WTC11 (cell line): ENCODE measurements at regions not wholly inside any gene's neighbourhood (a gene's known extent, or its start where the extent isn't known, plus 50 kb on each side); places are given as distances from the start of the nearest gene placed in this dataset.

Experiments used
- ZNF121 ChIP-seq: sonication (generic); formaldehyde crosslinking; IDR thresholded peaks from 2 replicates; pipeline ENCODE4 v1.8.0; 2023; ENCODE audit warnings: missing genetic modification reagents
- TF ChIP-seq, protein P1 (sequence below): fragments of 200-600 bp; IDR thresholded peaks from 2 replicates; pipeline ENCODE4 v1.8.0; 2022; ENCODE audit warnings: antibody characterized with exemption

DNA sequence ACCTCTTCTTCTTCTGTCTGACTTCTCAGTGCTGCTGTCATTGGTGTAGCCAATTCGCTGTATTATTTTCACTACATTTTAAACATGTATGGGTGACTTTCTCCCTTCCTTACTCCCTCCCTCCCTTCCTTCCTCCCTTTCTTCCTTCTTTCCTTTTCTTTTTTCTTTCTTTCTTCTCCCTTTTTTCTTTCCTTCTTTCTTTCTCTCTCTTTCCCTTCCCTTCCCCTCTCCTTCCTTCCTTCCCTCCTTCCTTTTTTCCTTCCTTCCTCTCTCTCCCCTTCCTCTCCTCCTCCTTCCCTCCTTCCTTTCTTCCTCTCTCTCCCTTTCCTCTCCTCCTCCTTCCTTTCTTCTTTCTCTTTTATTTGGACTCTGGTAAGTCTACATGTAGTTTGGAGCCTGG, 240.8 kb downstream of the GATA3 start:
- TF ChIP-seq, protein P1, sequence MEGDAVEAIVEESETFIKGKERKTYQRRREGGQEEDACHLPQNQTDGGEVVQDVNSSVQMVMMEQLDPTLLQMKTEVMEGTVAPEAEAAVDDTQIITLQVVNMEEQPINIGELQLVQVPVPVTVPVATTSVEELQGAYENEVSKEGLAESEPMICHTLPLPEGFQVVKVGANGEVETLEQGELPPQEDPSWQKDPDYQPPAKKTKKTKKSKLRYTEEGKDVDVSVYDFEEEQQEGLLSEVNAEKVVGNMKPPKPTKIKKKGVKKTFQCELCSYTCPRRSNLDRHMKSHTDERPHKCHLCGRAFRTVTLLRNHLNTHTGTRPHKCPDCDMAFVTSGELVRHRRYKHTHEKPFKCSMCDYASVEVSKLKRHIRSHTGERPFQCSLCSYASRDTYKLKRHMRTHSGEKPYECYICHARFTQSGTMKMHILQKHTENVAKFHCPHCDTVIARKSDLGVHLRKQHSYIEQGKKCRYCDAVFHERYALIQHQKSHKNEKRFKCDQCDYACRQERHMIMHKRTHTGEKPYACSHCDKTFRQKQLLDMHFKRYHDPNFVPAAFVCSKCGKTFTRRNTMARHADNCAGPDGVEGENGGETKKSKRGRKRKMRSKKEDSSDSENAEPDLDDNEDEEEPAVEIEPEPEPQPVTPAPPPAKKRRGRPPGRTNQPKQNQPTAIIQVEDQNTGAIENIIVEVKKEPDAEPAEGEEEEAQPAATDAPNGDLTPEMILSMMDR: no peak
- no peak for TF ChIP-seq ZNF121
